ENCODE measurements at regions not wholly inside any gene's neighbourhood (a gene's known extent, or its start where the extent isn't known, plus 50 kb on each side); places are given as distances from the start of the nearest gene placed in this dataset.

- TF ChIP-seq EZH2phosphoT487 (IDR thresholded peaks at IDR 0.05; ENCODE audit: borderline replicate concordance), result no peak
- TF ChIP-seq CTCF (IDR thresholded peaks at IDR 0.05 in 2 of 3, conservative IDR thresholded peaks at IDR 0.05 in 1 of 3; ENCODE audit: borderline replicate concordance in 1 of 3, insufficient read depth in 1 of 3, low read depth in 2 of 3, low read length in 2 of 3), result no peak
- TF ChIP-seq REST (IDR thresholded peaks at IDR 0.05; ENCODE audit: low read depth), result no peak
- TF ChIP-seq EZH2 (IDR thresholded peaks at IDR 0.05), result no peak
- no peak for TF ChIP-seq SIN3A (IDR thresholded peaks at IDR 0.05; ENCODE audit: low read depth)
- TF ChIP-seq ELF1 (IDR thresholded peaks at IDR 0.05; ENCODE audit: borderline replicate concordance, low read depth), result no peak
Observed at GRCh38 chr20:4413314-4414049, 164.4 kb upstream of the ADRA1D start.
